ENCODE measurements at regions not wholly inside any gene's neighbourhood (a gene's known extent, or its start where the extent isn't known, plus 50 kb on each side); places are given as distances from the start of the nearest gene placed in this dataset.
"Not testable (repeated sequence)": the region's sequence is repeated elsewhere in the genome, so short reads cannot be mapped to it uniquely, and the experiment has no call there.

DNA sequence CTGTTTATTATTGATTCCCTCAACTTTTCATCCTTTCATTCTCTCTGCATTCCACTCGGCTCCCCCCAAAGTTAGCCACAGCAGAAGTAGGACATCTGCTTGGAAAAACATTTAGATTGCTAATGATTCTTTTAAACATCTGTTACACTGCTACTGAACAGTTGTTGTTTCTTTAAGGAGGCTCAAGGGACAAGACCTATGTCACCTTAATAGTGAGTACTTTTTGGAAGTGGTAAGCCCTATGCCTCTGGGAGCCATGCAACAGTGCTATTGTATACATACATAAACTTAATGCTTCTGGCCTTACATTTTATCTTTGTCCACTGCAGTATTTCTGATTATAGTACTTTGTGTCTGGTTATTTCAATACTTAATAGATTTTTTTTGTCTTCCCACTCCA, 628.2 kb upstream of the FOXG1 start:
- DNase-seq, result no peak

DNA sequence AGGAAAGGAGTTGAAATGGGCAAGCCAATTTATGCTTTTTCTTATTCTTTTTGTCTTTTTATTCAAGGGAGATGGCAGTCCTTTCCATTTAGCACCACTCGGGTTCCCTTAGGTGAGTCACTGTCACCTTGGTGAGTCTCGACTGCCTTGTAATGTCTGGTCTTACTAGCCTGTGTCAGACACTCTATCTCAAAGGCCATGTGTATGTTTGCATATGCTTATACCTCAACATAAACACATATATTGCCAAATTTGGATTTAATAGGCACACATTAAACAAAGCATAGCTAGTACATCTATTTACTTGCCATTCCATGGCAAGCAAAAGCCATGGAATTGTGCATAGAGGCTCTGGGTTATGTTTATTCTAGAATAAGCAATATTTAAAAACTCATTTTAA, 624.9 kb upstream of the FOXG1 start:
- no peak for DNase-seq

DNA sequence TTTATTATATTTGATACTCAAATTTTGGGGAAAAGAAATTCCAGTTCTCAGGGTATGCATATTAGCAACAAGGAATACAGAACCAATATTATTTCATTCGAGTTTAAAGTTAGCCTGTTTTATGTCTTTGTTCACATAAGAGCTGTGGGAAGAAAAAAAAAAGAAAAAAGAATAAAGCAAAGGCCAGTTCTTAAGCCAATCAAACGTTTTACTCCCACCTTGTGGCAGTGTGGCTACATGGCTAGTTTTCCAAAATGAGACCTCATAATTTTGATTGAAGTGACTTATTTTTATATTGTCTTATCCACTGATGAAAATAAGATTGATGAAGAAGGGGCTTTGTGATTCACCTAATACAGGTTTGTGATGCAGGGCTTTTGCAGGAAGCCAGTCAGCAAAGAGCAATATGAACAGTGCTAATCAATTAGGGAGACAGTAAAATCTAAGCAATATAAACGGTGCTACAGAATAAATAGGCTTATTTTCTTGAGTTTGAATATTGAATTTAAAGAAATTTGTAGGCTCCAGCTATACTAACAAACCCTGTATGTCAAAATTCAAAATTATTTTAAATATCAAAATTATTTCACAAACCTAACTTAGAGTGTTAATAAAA, 624.1 kb upstream of the FOXG1 start:
- DNase-seq, result peak; percentile 41

DNA sequence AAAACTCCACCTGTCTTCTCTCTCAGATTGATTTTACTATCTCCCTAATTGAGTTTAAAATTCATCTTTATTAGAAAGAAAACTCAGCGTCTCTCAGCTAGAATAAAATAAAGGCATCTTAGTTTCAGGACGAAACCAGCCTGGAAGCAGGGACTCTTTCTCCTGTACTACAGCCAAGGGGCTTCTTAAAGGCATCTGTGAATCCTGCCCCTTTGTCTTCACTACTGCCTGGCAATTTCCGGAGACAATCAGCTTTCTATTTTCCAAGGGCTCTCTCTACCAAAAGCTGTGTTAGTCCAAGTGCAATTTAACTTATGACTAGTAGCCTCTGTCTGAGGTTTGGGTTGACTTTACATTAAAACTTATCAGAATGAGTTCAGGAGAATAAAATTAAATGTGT, 623.3 kb upstream of the FOXG1 start:
- DNase-seq, result no peak

DNA sequence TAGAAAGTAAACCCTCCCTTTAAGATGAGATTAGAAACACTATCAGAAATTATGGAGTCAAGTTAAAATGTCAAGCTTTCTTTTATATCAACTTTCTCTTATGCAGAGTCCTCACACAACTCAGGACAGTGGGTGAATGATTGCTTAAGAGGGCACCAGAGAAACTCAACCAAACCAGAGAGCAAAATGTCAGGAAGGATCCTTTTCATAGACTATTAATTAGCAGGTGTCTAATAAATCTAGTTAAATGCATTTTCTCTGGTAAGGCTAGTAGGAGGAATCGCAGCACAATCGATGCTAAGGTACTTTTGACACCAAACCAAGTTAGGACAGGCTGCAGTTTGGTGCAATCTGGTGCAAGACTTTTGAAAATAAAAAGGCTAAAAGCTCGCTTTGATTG, 614.7 kb upstream of the FOXG1 start:
- DNase-seq, result no peak

DNA sequence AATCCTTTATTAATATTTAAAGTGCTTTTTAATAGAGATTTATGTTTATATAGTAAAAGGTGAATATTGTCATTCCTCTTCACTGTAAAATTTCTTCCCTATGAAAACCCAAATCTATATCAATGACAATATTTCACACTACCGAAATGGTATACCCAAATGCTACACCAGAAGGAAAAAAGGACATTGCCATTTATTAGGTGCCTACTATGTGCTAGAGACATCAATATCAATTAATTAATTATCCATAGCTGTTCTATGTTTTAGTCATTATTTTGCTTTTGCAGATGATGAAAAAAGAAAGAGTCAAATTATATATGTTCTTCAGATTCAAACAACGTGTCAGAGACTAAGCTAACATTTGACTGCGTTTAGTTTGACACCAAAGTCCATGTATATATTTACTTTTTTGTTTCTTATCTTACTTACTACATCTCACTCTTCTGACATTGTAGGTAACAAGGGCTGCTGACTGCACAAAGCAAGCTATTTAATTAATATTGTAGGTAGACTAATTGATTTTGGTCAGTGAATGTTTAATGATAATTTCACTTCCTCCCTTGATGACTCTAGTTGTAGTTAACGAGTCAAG, 614.0 kb upstream of the FOXG1 start:
- no peak for DNase-seq

DNA sequence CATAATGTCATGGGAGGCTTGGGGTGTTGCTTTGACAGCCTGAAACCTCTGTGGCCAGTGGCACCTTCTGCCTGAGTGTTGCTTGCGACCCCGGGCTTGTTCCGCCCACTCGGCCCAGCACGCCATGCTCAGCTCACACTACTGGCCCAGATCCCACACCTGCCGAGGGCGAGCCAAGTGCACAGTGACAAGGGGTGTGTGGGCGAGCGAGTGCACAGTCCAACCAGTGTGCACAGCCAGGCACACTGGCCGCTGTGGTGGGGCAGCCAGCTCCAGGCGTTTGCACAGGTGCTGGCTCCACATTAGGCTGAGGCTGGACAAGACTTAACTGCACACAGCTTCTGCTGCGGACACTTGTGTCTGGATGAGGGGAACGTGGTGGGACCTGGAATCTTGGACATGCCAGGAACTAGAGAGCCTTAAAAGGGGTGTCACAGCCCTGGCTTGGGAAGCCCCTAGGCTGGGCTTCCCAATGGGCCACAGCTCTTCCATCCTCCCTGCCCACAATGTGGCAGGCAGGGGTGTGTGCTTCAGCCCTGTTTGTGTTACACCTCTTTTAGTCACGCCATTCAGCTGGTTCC, 609.2 kb upstream of the FOXG1 start:
- no peak for DNase-seq

DNA sequence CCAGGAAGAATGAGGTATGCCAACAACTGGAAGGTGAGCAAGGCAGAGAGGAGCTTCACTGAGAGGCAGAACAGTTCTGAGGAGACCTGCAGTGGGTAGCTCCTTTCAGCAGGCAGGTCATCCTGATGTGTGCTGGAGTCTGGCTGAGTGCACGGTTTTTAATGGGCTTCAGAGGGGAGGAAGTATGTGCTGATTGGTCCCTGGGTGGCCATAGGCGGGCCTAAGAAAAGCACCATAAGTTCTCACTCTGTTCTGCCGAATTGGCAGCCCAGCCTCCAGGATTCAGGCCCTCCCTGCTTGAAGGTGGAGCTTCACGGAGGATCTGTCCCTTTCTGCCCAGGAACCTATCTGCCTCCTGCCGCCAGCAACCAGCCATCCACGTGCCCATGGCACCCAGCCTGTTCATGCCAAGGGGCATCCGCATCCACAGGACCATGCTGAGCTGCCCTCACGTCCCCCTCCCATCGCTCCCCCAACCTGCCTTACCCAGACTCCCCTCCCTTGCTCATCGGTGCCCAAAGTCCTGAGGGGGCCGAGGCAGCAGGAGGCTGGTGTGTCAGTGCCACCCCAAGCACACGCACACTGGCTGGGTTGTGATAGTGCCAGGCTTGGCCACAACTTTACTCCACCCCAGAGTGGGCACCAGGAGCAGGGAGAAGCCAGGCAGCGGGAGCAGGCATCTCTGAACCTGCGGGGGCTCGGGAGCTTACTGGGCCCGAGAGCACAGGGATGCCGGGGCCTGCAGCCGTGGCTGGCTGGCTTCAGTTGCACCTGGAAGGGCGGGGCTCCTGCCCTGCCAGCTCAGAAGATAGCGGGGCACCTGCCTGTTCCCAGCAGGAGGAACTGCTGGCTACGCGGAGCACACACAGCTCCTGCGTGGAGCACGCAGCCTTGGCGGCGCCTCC, 608.4 kb upstream of the FOXG1 start:
- no peak for DNase-seq

DNA sequence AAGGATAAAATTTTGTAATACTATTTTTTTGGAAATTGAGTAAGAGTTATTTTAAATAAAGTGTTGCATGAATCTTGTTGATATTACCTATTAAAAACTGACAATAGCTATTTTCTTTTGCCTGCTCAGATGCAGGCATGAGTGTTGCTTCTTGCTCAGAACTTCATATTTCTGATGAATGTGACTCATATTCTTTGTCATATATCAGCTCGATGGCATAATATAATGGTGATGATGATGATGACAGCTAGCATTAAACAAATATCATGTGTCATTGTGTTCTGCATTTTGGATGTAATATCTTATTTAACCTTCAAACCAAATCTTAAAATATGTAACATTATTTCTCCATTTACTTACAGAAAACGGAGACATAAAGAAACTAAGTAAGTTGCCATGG, 605.5 kb upstream of the FOXG1 start:
- no peak for DNase-seq

DNA sequence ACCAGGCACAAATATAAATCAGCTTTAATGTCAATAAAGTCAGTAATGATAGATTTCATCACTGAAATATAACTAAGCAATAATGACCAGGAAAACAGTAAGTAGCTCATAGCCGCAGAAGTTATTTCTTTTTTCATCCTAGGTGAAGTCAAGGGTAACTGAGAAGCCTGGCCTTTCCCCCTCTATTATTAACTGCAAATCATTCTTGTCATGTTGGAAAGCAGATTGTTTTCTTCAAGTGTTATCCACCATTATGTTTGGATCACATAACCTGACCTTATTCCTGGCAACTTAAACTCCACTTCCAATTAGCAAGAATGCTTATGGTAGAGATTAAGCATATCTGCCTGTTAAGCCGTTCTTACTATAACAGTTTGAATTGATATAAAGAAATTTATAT, 603.4 kb upstream of the FOXG1 start:
- no peak for DNase-seq

DNA sequence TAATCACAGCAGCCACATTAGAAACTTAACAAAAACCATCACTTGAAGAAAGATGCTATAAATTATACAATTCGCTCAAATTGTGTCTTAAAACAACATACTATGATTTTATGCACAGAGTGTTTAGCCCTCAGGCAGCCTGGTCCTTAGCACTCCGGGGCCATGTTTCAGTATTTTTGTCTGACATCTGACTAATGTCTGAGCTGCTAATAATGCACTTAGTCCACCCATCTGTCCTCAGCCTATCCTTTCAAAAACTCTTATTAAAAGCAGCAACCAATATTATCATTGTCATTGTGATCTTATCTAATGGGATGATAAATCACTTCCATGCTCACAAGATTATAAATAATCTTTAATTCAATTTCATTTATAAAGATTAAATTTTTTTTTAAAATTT, 602.7 kb upstream of the FOXG1 start:
- DNase-seq, result no peak

DNA sequence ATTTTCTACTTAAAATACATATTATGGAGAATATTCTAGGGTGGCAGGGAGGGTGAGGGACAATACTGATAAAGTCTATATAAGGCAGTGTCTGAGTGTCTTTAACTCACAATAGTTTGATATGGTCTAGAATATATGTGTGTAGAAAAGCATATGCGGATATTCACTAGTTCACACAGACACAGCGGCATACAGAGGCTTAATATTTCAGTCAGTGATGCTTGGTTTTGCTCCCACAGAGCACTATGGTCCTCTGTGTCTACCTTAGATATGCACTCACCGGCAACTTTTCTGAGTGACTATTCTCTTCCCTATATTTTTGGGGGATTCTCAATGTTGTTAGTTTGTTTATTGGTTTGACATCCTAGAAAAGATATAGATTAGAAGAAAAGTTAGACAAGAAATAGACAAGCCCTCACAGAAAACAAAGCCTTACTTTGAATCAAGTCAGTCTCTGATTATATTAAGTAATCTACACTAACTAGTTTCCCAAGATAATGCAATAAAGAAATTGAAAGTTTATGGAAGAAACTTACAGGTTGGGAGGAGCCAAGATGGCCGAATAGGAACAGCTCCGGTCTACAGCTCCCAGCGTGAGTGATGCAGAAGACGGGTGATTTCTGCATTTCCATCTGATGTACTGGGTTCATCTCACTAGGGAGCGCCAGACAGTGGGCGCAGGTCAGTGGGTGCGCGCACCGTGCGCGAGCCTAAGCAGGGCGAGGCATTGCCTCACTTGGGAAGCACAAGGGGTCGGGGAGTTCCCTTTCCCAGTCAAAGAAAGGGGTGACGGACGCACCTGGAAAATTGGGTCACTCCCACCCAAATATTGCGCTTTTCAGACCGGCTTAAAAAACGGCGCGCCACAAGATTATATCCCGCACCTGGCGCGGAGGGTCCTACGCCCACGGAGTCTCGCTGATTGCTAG, 578.4 kb upstream of the FOXG1 start:
- not testable (repeated sequence) for DNase-seq

DNA sequence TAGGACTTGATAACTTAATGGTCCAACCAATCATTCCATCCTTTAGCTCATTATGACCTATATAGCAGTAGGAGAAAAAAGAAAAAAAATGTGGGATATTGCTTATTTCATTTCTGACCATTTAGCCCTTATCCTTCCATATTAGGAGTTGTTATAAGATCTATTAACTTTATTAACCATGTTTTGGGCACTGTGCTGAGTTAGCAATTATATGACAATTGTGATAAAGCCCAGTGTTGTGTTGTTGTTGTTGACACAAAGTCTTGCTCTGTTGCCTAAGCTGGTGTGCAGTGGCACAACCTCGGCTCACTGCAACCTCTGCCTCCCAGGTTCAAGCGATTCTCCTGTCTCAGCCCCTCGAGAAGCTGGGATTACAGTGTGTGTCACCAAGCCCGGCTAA, 569.7 kb upstream of the FOXG1 start:
- no peak for DNase-seq

DNA sequence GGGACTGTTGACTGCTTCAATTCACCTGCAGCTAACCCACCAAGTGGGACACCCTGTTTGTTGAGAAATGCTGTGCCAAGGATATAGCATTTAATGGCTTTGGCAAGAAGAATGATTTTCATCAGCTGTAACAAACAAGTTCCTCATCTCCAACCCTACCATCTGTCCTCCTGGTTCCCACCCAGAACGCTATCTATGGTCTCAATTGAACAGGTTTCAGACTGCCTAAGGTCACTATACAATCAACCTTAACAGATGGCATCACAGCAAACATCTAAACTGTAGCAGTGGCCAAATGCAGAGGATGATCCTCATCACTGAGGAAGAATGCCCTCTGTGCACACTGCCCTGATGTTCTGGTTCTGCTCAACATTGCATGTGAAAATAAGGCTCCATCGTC, 546.2 kb upstream of the FOXG1 start:
- no peak for DNase-seq

DNA sequence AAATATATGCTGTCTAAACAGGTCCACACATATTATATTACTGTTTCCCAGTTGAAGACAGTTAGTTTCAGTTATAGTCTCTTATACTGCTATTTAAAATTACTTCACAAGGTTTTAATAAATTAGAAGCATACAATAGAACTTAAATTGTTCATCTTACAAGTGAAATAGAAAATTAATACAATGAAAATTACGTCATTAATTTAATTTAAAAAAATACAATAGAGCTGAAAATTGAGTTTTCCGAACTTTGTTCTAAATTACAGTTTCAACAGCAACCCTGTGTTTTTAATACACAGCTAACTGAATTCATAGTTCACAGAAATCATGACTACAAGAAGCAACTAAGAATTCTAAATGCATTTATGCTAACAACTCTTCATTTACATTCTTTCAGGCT, 525.7 kb upstream of the FOXG1 start:
- no peak for DNase-seq

DNA sequence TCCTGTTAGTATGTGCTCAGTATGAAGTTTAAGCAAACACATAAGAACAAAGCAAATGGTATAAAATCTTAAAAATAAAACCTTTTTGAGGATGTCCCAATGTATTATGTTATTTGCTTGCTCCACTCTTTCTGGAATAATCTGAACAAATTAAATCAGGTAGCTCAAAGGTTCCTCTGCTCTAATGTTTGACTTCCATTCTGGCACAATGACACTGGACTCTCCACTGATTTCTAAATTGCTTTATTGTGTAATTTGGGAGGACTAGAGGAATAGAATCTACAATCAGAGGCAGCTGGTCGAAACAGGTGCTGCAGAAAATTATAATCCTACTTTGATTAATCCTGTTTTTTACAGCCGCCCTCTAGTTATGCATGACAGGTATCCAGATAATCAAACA, 523.7 kb upstream of the FOXG1 start:
- DNase-seq, result no peak

DNA sequence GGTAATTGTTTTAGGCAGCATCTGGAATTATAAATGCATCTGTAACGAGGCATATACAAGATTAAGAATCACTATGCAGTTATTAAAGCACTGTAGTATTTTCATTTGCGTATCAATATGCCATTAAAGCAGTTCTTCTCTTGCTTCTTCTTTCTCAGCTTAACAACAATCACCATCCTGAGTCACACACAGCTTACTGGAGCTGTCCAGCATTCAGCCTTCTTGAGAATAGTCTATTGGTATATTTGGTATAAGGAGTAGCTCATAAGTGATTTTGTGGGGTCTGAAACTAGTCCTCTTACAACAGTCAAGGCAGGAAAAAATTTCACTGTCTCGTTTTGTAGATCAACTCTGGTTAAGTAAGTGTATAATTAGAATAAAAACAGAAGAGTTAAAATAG, 523.0 kb upstream of the FOXG1 start:
- DNase-seq, result peak; percentile 37

DNA sequence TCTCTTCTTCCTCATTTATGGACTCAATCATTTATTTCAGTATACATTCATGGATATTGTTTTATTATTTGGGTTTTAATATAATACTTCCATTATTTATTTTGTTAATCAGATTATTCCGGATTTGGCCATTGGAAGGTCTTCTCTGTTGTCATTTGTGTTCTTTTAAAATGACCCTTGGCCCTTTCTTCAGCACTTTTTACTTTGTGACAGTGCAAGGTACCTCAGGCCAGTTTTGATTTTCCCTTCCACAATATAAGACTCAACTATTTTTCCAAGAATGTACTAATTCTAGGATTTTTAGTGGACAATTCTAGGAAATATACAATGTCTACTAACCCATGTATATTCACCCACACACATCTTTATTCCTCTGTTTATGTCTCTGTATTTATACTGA, 521.4 kb upstream of the FOXG1 start:
- DNase-seq, result no peak

DNA sequence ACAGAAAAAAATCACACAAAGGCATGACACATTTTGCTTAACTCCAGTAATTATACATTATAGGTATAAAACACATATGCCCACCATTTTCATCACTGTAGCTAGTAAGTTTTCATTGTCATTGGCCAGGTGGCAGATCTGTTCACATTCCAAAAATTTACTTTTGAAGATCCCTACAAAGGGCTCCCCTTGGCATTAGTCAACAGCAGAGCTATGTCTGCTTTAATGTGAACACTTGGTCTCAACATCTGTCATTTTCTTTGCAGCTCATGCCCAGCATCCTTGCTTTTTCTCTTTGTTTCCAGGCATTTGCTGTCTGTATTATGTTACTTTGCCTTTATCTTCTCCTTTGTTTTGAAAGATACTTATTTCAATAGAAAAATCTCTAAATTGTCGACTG, 519.1 kb upstream of the FOXG1 start:
- no peak for DNase-seq

DNA sequence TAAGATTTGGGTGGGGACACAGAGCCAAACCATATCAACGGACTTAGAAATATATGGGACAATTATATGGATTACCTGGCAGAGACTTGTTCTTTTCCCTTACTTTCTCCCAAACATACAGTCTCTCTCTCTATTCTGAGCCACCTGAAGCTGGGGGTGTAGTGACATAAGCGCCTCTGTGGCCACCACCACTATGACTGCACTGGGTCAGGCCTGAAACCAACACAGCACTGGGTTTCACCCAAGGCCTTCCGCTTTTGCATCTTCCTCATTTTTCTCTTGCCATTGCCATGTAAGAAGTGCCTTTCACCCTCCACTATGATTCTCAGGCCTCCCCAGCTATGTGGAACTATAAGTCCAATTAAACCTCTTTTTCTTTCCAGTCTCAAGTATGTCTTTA, 514.5 kb upstream of the FOXG1 start:
- not testable (repeated sequence) for DNase-seq

DNA sequence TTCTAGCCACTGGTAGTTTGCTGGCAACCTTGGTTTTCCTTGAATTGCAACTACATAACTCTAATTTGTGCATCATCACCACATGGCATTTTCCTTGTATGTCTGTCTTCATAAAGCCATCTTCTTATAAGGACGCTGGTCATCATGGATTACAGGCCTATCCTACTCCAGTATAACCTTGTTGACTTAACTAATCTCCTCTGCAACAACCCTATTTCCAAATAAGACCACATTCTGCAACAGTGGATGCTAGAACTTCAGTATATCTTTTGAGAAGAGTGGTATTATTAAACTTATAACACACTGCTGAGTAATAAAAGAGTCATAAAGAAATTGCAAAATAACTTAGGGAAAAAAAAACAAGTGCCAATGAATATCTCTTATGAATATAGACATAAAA, 511.8 kb upstream of the FOXG1 start:
- DNase-seq, result no peak

DNA sequence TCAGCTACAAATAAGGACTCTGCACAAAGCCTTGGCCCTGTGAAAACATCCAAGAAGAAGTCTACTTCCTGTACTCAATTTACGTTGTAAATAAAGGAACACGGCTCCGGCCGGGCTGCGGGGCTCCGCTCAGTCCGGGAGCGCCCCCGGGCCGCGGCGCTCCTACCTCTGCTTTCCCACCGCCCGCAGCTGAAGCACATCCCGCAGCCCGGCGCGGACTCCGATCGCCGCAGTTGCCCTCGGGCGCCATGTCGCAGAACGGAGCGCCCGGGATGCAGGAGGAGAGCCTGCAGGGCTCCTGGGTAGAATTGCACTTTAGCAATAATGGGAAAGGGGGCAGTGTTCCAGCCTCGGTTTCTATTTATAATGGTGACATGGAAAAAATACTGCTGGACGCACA, 502.3 kb upstream of the FOXG1 start:
- DNase-seq, result peak; percentile 1
